NCI-H526 (cell line): ENCODE measurements at regions not wholly inside any gene's neighbourhood (a gene's known extent, or its start where the extent isn't known, plus 50 kb on each side); places are given as distances from the start of the nearest gene placed in this dataset.
"Not testable (repeated sequence)": the region's sequence is repeated elsewhere in the genome, so short reads cannot be mapped to it uniquely, and the experiment has no call there.

Source experiments
- DNase-seq, 2 experiments: peaks; one replicate each; lab custom pipeline; 2025; lab: John Stamatoyannopoulos, UW

DNA sequence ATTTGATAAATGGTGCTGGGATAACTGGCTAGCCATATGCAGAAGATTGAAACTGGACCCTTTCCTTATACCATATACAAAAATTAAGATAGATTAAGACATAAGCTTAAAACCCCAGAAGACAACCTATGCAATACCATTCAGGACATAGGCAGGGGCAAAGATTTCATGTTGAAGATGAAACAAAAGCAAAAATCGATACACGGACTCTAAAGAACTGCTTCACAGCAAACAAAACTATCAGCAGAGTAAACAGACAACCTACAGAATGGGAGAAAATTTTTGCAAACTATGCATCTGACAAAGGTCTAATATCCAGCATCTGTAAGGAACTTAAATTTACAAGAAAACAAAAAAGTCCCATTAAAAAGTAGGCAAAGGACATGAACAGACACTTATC is 255.9 kb downstream of the TINAG start:
- not testable (repeated sequence) for DNase-seq

DNA sequence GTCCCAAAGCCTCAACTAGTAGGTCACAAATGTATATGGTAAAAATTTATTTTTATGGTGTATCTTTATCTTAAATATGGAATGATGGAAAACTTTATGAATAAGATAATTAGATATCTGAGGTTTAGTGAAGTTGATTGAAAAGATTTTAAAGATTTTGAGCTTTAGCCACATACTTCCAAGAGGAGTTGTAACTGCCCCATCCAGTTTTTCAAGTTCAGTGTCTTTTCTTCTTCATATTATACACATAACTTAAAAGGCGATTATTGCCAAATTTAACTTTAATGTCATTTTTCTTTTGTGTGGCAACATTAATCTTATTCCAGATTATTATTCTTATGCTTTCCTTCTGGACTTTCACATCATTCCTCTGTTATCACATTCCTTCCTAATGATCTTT is 266.4 kb downstream of the TINAG start:
- DNase-seq = no peak

DNA sequence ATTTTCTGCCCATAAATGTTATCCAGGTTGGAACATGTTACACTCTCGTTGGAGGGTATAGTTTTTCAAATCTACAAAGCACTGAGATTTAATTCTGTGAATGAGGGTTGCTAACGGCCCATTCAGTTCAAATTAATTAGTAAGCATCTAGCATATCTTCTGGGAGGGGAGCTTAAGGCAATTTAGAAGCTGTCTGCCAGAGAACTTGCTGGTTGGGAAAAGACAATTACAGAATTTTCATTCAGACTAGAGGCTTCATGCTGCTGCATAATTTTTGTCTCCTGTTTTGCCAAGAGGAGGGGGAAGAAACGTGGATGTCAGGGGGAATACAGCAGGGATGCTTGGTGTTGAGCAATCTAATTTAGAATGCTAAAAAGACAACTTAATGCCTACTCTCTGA is 268.3 kb upstream of the FAM83B start:
- no peak for DNase-seq

DNA sequence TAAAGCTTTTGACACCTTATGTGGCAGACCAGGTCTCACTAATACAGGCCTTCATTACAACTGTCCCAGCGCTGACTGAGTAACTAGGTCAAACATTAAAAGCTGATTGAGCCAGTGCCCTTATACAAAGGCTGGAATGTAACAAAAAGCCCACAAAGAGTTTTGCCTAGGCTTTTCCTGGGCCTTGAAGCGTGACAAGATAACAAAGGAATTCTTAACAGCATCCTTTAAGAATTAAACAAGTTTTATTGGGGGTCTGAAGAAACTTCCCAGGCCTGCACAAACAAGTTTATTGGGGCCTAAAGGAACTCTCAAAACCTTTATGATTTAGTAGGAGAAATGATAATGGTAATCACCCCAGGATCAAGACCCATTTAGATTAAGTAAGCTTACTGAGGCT is 267.6 kb upstream of the FAM83B start:
- no peak for DNase-seq

DNA sequence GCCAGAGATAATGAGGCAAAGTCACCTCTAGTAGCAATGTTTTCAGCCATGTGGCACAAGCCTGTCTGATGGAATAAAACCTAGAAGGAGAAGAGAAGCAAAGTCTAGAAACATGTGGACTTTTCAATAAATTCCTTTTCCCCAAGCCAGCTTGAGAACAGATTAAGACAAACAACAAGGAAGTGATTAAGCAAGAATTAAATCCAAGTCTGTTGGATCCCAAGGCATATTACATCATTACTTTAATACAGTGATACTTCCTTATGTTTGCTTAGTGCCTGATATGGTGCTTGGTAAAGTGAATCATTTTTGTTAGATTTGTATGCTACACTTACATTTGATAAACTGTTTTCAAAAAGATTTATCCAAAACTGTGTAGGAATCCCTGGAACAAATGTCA is 260.3 kb upstream of the FAM83B start:
- DNase-seq = no peak

DNA sequence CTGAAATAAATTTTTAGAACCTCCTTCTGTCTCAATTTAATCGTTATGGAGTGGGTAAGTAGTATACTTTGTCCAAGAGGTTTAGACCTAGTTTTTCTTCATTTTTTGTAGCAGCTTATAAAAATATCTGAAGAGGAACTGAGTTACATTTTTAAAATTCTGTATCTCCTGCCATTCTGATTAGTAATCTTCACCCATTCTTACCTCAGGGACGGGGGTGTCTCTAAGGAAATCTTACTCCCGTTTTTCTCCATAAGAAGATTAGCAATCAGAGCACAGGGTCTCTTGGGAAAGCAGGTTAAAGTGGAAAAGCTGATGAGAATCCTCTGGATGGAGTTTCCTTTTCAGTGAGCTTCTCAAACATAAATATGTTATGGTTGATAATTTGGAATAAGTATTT is 259.3 kb upstream of the FAM83B start:
- no peak for DNase-seq

DNA sequence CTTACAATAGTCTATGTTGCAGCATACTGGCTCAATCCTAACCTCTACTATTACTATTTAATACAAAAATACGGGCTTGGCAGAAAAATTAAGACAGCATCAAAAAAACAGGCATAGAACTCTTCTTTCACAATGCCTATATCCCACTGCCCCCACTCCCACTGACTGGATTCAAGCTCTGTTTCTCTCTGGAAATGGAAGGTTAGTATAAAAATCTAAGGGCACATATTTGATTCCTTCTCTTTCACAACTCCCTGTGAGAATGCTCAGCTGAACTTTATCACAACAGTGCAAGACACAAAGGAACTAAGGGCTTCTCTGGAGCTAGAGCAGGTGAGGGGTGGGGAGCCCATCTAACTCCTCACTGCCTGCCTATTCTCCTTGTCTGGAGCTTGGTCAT is 258.4 kb upstream of the FAM83B start:
- DNase-seq = no peak

DNA sequence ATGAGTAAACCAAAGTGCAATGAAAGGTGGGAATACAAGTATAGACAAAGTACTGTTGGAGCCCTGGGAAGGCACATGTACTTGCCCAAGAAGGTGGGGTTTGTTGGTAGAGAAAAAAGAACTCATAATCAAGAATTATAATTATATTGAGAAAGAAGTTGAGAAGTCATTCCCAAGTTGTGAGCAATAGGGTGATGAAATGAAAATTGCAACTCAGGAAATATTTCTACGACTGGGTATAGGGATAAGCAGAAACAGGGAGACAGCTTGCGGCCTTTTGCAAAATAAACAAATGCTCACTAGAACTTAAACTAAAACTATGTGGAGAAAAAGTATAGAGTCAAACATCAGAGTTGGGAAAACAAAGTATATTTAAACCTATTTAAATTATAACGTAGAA is 250.7 kb upstream of the FAM83B start:
- DNase-seq = no peak

DNA sequence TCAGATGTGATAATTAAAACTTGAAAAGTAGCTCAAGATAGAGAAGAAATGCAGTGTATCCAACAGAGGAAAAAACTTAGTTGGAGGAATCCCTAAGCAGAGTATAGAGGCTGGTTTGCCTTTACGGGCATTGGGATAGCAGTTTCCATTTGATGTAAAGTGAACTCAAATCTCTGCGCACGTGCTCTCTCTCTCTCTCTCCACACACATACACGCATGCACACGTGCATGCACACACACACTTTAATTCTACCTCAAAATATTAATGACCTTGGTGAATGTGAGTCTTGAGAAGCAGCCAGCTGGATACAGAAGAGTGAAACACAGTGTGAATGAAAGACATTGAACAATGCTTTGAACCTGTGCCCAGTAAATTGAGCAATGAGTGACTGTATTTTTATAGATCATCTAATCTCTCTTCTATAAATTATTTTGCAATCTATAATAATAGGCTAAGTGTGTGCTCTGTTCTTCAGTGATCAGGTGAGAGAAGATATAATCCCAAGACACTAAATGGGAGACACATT is 247.7 kb upstream of the FAM83B start:
- DNase-seq = no peak

DNA sequence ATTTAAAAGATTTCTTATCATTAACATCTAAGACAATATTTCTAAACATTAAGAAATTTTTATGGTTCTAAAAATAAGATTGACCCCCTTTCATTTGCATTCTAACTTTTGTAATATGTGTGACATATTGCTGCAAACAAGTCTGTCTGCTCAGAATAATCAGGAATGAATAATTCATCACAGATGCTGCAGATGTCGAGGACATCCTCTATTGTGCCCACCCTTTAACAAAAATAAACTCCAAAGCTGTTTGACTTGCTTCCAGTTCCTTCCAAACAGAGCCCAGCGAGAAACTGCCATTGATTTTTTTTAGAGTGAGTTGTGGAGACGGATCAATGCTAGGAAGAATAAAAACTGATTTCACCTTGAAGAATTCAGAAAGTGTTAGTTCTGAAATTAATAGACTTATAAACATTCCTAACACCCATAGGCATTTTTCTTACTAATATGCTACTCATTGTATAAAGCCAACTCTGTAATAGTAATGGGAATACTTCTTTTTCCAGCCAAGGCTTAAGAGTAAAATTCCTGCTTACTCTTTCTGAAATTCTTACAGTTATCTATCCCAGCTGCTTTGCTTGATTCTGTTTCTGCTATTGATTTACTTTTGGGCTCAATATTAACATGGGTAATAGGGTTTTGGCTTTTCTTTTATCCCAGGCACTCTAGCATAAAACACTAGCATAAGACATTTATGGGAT is 244.8 kb upstream of the FAM83B start:
- DNase-seq = no peak

DNA sequence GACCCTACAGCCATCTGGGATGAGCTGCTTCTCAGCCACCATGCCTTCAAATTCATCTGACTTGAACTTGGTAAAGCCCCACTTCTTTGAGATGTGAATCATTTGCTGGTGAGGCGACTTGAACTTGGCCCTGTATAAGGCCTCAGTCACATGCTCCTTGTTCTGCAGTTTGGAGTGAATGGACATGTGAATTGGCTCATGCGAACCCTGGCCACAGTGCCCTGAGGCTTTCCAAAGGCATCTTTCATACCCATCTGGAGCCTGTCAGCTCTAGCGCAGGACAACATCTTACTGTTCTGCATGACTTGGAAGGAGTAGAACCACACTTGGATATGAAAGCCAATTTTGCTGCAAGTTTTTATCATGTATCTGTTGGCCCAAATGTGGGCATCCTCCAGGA is 244.0 kb upstream of the FAM83B start:
- no peak for DNase-seq

DNA sequence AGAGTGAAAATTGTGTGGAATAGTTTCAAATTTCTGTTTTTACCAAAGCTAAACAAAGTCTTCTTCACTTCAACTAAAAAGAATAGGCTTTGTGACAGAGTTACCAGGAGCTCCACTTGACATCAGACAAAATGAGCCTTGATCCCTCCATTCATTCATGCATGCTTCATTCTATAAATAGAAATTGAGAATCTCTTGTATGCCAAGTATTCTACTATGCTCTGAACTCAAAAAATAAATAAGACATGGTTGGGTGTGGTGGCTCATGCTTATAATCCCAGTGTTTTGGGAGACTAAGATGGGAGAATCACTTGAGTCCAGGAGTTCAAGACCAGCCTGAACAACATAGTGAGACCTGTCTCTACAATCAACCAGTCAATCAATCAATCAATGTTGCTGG is 236.6 kb upstream of the FAM83B start:
- DNase-seq = no peak

DNA sequence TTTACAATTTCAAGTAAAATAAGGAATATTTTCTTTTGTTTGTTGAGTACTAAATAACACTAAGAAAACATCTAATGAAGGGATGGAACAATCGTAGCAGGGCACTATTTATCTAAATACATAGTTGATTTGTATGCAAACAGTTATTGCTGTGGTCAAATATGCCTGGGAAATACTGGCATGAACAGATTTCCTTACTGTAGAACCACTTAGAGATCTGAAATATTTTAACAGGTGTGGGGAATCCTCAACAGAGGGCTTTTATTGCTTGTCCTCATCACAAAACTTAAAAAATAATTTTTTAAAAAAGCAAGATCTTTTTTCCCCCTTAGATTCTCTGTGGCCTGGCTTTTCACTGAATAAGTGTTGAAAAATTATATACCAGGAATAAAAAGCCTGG is 233.0 kb upstream of the FAM83B start:
- no peak for DNase-seq

DNA sequence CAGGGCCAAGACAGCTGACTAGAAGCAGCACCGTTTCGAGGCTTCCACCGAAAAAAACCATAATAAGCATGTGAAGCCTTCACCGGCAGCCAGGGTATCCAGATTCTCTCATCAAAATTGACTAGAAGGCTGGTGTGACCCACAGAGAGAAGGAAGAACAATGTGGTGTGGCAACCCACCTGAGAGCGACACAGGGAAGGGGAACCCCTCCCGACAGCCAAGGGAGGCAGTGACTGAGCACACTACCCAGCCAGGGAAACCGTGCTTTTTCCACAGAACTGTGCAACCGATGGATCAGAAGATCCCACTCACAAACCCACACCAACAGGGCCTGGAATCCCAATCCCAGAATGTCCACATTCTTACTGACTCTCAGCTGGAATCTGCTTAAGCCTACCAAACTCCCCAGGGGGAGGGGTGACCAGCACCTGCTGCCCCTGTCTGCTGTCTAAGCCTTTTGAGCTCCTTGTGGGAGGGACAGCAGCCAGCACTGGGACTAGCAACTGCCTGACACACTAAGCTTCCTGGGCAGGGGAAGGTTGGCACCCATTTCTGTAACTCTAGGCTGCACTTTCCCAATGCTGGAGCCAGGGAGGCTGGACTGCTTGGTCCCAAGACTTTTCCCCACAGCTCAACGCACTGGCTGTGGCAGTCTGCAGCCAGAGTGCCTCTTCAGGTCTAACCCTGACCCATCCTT is 231.9 kb upstream of the FAM83B start:
- no peak for DNase-seq

DNA sequence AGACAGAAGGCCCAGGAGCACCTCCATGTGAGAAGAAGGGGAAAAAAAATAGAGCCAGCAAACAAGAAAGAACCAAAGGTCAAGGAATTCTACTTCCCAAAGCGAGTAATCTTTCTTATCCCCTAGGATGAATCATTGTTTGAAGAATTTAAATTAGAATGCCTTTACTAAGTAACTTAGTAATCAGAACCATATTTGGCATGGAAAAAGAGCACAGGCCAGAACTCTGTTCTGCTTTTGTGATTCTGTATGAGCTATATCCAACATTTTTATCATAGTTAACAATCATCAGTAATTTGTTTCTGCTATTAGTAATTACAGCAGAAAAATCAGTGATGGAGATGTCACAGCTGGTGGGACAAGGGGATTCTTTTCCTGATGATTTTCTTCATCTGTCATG is 228.8 kb upstream of the FAM83B start:
- no peak for DNase-seq

DNA sequence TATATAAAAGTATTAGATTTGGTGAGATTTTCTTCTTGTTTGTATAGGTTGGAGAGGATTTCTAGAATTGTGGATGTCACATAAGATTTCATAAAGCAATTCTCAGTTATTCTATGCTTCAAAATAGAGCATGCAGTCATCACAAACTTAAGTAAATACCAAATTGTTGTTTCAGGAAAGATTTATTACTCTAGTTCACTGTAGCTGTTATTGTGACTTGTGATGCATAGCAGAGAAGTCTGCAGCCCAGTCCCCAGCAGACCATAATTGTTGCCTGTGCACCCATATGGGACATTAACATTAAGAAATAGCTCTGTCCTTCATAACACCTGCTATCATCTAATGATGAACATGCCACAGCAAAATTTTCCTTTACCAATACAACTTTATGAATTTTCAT is 228.0 kb upstream of the FAM83B start:
- DNase-seq = peak; percentile 4 to 36

DNA sequence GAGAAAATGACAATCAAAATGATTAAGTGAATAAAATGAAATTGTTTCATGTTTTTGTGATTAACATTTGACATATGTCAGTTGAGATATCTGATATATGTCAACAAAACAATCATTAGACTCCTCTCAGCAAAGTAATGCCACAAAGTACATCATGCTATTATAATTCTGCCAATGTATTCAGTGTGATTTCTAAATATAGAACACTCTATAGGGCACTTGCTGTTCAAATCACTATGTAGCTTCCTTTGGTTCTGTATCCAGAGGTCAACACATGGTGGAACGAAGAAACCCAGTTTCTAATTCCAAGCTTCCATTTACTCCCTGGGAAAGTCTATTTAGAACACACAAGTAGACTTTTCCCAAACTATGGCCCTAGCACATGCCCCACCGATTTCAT is 227.5 kb upstream of the FAM83B start:
- no peak for DNase-seq

DNA sequence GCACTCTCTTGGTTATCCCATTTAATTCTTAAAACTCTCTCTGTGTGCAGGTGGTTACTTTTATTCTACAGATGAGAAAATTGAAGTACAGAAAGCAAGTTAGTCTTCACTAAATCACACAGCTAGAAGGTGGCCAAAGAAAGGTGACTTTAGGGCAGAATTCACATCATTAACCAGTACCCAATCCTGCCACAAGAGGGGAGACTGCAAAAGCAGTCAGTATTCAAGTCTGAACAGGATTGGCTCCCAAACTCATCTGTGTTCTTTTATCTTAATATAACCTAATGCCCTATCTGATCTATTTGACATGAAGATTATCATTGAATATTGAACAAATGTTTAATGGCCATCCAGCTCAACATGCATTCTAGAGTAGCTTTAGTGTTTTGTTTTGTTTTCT is 225.3 kb upstream of the FAM83B start:
- peak; percentile 5 to 31 for DNase-seq

DNA sequence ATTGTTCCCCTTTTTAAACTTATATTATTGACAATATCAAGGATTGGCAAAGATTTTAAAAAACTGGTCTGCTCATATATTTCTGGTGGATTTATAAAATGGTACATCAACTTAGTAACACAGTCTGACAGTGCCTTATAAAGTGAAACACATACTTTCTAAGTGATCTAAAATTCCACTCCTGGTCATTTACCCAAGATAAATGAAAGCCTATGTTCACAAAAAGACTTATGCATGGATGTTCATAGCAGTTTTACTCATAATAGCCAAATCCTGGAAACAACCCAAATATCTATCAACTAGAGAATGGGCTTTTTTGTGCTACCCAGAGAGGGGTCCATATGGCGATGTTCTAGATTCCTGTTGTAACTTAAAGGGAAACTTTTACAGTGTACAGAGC is 222.4 kb upstream of the FAM83B start:
- DNase-seq = no peak

DNA sequence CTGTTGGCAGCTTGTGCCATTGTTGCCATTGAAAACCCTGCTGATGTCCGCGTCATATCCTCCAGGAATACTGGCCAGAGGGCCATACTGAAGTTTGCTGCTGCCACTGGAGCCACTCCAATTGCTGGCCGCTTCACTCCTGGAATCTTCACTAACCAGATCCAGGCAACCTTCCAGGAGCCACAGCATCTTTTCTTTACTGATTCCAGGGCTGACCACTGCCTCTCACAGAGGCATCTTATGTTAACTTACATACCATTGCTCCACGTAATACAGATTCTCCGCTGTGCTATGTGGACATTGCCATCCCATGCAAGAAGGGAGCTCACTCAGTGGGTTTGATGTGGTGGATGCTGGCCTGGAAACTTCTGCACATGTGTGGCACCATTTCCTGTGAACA is 221.8 kb upstream of the FAM83B start:
- no peak for DNase-seq

DNA sequence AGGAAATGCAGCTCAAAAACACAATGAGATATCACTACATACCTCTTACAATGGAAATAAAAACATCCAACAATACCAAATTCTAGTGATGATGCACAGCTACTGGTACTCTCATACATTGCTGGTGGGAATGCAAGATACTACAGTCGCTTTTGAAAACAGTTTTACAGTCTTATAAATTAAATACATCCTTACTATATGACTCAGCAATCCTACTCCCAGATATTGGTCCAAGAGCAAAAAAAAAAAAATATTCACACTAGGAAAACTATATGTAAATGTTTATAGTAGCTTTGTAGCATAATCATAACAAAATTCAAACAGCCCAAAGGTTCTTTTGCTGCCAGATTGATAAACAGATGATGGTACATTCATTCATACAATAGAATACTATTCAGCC is 217.4 kb upstream of the FAM83B start:
- no peak for DNase-seq

DNA sequence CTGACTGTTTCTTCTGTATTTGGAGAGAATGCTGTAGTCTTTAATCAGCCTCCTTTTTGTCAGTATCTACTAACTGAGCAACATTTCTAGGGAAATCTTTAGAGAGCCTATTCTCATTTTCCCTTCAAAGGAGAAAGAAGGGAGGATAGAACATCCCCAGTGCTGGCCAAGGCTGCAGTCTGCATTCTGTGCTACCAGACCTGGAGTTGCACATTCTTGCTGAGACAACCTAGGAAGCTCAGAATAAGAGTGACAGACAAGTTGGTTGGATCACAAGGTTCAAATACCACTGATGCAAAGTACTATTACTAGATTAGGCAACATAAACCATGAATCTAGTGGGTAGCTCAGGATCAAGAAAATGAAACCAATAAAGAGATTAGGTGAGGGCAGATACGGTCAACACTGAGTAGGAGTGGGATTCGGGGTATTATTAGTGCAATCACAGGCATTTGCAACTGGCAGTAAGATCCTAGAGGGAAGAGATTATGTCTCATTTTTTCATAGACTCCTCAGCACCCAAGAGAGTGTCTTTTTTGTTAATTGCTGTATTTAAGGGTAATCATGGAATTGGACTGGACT is 213.5 kb upstream of the FAM83B start:
- DNase-seq = no peak

DNA sequence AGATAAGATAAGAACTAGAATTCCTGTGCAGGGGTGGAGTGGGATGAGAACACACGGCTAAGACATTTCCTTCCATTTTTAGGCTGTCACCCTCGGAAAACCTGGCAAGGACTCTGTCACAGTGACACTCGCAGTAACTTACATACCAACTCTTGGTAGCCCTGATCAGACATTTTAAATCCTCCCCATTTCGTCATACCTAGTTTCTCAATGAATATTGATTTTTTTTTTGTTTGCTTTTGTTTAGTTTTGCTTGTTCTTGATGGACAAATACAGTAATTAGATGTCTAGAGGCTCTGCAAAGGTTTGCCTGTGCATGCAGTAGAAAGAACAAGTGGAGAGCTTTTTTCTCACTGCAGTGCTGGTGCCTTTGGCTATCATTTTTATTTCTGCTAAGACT is 213.0 kb upstream of the FAM83B start:
- DNase-seq = no peak
